ENCODE measurements at regions not wholly inside any gene's neighbourhood (a gene's known extent, or its start where the extent isn't known, plus 50 kb on each side); places are given as distances from the start of the nearest gene placed in this dataset.

GRCh38 chr2:105449076-105449475 lies 50.2 kb upstream of the FHL2 start:
- Histone ChIP-seq H3K4ac (ENCODE audit: low read depth, low read length) (no peak overlapping the region), H4K91ac (ENCODE audit: low read depth, low read length) (no peak overlapping the region), H3K9me3 (ENCODE audit: insufficient read depth, low read depth, low read length) (peaks cover 1% of the 10 kb centered on the region), H3K79me1 (ENCODE audit: low read length) (peaks cover 2% of the 10 kb centered on the region), H3K4me2 (ENCODE audit: low read length) (no peak overlapping the region), H2BK5ac (ENCODE audit: low read depth, low read length, poor library complexity) (no peak overlapping the region), H2BK12ac (ENCODE audit: low read length) (no peak overlapping the region), H2AK5ac (ENCODE audit: low read length) (no peak overlapping the region), H4K12ac (ENCODE audit: low read depth, low read length) (no peak overlapping the region), H2AFZ (ENCODE audit: insufficient read depth, low read length, poor library complexity) (no peak overlapping the region), H3K79me2 (ENCODE audit: control insufficient read depth, insufficient read depth, low read length, poor library complexity) (no peaks in the 10 kb centered on the region), H3K36me3 (ENCODE audit: control insufficient read depth in 1 of 2, insufficient read depth in 2 of 2, low read length in 2 of 2) (no peaks in the 10 kb centered on the region), H3K27me3 (ENCODE audit: insufficient read depth, low read length) (no peaks in the 10 kb centered on the region), H2BK120ac (ENCODE audit: insufficient read depth, low read length, poor library complexity) (no peak overlapping the region), H4K8ac (ENCODE audit: low read depth, low read length) (no peak overlapping the region), H3K18ac (ENCODE audit: low read length) (no peak overlapping the region), H3K27ac (ENCODE audit: low read depth, low read length) (no peak overlapping the region), H3K4me3 (ENCODE audit: low read depth, low read length) (no peak overlapping the region), H3K23ac (ENCODE audit: low read length) (no peak overlapping the region), H3K9ac (ENCODE audit: low read length) (no peak overlapping the region), H3K14ac (ENCODE audit: low read length) (no peak overlapping the region), H3K4me1 (ENCODE audit: control insufficient read depth in 1 of 2, insufficient read depth in 2 of 2, low read length in 2 of 2) (peaks cover 0 to under 1% of the 10 kb centered on the region in 2 experiments)
- WGBS (ENCODE audit: extremely low coverage, insufficient coverage, insufficient read length) = no CpG with 5 or more reads among the region's 3 CpGs
- no peak for DNase-seq

Data from trophoblast cell (in vitro differentiated cells and primary cell).